Panc1 (cell line): ENCODE measurements at regions not wholly inside any gene's neighbourhood (a gene's known extent, or its start where the extent isn't known, plus 50 kb on each side); places are given as distances from the start of the nearest gene placed in this dataset.

ENCODE experiments used
- TF ChIP-seq, protein P1 (sequence below): fragments of 450-650 bp; IDR thresholded peaks from 2 replicates; pipeline ENCODE4 v1.5.1; 2017; ENCODE audit warnings: mild to moderate bottlenecking
- TF ChIP-seq, protein P2 (sequence below), 2 experiments: IDR thresholded peaks; 2 replicates each; pipeline ENCODE4 v1.6.1; 2011 to 2012; ENCODE audit warnings: low read depth in 2 of 2, control low read depth in 1 of 2, low read length in 1 of 2, mild to moderate bottlenecking in 1 of 2, moderate library complexity in 1 of 2; ENCODE audit not compliant: insufficient read depth in 1 of 2

DNA sequence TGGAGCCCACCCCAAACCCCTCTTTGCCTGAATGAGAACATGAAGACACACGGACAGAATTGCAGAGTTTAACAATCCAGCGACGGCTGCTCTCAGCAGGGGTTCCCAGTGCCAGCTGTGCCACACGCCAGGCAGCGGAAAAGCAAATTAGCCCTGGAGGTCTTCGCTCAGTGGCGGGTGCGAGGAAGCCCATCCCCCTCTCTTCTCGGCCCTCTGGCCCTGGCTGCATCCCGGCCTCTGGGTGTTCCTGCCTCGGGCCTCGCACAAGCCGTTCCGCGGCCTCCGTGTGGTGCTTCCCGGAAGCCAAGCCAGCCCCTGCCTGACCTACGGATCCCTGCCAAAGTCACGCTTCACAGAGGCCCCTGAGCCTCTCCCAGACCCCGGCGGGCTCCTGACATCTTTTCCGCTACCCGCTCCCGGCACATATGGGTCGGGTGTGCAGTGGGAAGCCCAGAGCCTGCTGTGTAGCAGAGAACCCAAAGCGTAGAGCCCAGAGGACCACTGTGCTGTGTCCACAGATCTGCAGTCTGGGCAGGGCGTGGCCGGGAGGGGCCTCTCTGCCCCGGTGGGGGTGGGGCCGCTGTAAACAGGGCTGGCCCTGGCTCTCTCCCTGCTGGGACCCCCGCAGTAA is 70.7 kb upstream of the GALNT9 start:
- TF ChIP-seq, protein P1, sequence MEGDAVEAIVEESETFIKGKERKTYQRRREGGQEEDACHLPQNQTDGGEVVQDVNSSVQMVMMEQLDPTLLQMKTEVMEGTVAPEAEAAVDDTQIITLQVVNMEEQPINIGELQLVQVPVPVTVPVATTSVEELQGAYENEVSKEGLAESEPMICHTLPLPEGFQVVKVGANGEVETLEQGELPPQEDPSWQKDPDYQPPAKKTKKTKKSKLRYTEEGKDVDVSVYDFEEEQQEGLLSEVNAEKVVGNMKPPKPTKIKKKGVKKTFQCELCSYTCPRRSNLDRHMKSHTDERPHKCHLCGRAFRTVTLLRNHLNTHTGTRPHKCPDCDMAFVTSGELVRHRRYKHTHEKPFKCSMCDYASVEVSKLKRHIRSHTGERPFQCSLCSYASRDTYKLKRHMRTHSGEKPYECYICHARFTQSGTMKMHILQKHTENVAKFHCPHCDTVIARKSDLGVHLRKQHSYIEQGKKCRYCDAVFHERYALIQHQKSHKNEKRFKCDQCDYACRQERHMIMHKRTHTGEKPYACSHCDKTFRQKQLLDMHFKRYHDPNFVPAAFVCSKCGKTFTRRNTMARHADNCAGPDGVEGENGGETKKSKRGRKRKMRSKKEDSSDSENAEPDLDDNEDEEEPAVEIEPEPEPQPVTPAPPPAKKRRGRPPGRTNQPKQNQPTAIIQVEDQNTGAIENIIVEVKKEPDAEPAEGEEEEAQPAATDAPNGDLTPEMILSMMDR = no peak
- TF ChIP-seq, protein P2, sequence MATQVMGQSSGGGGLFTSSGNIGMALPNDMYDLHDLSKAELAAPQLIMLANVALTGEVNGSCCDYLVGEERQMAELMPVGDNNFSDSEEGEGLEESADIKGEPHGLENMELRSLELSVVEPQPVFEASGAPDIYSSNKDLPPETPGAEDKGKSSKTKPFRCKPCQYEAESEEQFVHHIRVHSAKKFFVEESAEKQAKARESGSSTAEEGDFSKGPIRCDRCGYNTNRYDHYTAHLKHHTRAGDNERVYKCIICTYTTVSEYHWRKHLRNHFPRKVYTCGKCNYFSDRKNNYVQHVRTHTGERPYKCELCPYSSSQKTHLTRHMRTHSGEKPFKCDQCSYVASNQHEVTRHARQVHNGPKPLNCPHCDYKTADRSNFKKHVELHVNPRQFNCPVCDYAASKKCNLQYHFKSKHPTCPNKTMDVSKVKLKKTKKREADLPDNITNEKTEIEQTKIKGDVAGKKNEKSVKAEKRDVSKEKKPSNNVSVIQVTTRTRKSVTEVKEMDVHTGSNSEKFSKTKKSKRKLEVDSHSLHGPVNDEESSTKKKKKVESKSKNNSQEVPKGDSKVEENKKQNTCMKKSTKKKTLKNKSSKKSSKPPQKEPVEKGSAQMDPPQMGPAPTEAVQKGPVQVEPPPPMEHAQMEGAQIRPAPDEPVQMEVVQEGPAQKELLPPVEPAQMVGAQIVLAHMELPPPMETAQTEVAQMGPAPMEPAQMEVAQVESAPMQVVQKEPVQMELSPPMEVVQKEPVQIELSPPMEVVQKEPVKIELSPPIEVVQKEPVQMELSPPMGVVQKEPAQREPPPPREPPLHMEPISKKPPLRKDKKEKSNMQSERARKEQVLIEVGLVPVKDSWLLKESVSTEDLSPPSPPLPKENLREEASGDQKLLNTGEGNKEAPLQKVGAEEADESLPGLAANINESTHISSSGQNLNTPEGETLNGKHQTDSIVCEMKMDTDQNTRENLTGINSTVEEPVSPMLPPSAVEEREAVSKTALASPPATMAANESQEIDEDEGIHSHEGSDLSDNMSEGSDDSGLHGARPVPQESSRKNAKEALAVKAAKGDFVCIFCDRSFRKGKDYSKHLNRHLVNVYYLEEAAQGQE (IDR thresholded peaks at IDR 0.05; ENCODE audit: insufficient read depth in 1 of 2, low read depth in 2 of 2, low read length in 1 of 2) = no peak
